Tibial nerve (tissue), 4 donors: ENCODE measurements at regions not wholly inside any gene's neighbourhood (a gene's known extent, or its start where the extent isn't known, plus 50 kb on each side); places are given as distances from the start of the nearest gene placed in this dataset.

Source experiments
- DNase-seq, 2 donors: peaks; one replicate each; pipeline ENCODE4 v3.0.0-alpha.2; 2019; ENCODE audit warnings: low spot score in 2 of 2
- H3K27ac ChIP-seq, 4 donors: fragments of 200-600 bp; sonication (generic) in 3 of 4; one replicate each; pipeline ENCODE4 v1.5.1; 2017 to 2019; ENCODE audit warnings: mild to moderate bottlenecking in 1 of 4
- H3K27me3 ChIP-seq, 2 donors: fragments of 200-600 bp; sonication (generic) in 1 of 2; one replicate each; pipeline versions ENCODE4 v1.5.1 to v1.6.0; 2017 to 2019
- H3K36me3 ChIP-seq, 3 donors: fragments of 200-600 bp; sonication (generic); one replicate each; pipeline ENCODE4 v1.5.1; 2018 to 2019
- H3K4me1 ChIP-seq, 4 donors: fragments of 200-600 bp; sonication (generic) in 3 of 4; one replicate each; pipeline ENCODE4 v1.5.1; 2017 to 2019
- H3K4me3 ChIP-seq, 4 donors: fragments of 200-600 bp; sonication (generic) in 3 of 4; one replicate each; pipeline ENCODE4 v1.5.1; 2017 to 2019; ENCODE audit warnings: mild to moderate bottlenecking in 1 of 4, moderate library complexity in 1 of 4
- H3K9me3 ChIP-seq, 4 donors: fragments of 200-600 bp; sonication (generic) in 3 of 4; one replicate each; pipeline ENCODE4 v1.5.1; 2017 to 2019
- EP300 ChIP-seq, 2 donors: sonication (generic); formaldehyde crosslinking; IDR thresholded peaks; one replicate each; pipeline ENCODE4 v1.6.1; 2017; ENCODE audit warnings: antibody characterized with exemption in 2 of 2, mild to moderate bottlenecking in 1 of 2
- POLR2A ChIP-seq, 2 donors: fragments of 450-650 bp; IDR thresholded peaks; one replicate each; pipeline ENCODE4 v1.6.1; 2017; ENCODE audit warnings: antibody characterized with exemption in 2 of 2, mild to moderate bottlenecking in 2 of 2, moderate library complexity in 2 of 2
- WGBS, 2 donors: methylation state at CpG; one replicate each; pipeline ENCODE4 v1.1.5; 2018; 5-methylcytosine and 5-hydroxymethylcytosine counted together
- TF ChIP-seq, protein P1 (sequence below), 5 experiments: fragments of 200-600 bp in 3 of 5; fragments of 450-650 bp in 2 of 5; sonication (generic) in 3 of 5; IDR thresholded peaks; one replicate each; pipeline ENCODE4 v1.5.1; 2016 to 2019; ENCODE audit warnings: antibody characterized with exemption in 5 of 5, mild to moderate bottlenecking in 3 of 5, moderate library complexity in 2 of 5

DNA sequence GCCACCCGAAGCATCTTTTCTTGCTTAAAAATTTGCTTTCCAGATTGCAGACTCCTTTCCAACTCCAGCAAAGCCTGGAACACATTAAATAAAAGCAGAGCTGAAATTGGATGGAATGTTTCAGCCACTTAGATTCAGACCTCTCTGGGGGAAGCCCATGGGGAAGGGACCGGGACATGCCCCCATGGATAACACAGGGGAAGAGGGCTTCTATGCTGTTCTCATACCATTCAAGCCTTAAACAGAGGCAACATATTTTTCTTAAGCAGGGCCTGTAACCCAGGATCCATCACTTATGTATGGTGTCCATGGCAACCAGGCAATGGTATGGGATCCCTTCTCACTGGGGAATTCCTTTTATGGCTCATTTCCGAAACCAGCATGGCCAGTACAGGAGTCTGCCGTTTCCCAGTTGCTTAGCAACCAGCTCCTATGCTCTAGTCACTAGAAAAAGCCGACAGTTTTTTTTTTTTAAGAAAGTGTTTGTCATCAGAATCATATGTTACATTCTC is 62.0 kb upstream of the MARCHF10 start:
- Histone ChIP-seq H3K9me3 (no peaks in the 10 kb centered on the region), H3K36me3 (no peaks in the 10 kb centered on the region), H3K27me3 (no peaks in the 10 kb centered on the region), H3K27ac (no peak overlapping the region), H3K4me3 (no peak overlapping the region), H3K4me1 (no peaks in the 10 kb centered on the region)
- 39 to 41% methylated on average over 5 of the region's 5 CpGs for WGBS, 2 donors
- TF ChIP-seq POLR2A (IDR thresholded peaks at IDR 0.05) = no peak
- TF ChIP-seq EP300 (IDR thresholded peaks at IDR 0.05) = no peak
- TF ChIP-seq, protein P1, sequence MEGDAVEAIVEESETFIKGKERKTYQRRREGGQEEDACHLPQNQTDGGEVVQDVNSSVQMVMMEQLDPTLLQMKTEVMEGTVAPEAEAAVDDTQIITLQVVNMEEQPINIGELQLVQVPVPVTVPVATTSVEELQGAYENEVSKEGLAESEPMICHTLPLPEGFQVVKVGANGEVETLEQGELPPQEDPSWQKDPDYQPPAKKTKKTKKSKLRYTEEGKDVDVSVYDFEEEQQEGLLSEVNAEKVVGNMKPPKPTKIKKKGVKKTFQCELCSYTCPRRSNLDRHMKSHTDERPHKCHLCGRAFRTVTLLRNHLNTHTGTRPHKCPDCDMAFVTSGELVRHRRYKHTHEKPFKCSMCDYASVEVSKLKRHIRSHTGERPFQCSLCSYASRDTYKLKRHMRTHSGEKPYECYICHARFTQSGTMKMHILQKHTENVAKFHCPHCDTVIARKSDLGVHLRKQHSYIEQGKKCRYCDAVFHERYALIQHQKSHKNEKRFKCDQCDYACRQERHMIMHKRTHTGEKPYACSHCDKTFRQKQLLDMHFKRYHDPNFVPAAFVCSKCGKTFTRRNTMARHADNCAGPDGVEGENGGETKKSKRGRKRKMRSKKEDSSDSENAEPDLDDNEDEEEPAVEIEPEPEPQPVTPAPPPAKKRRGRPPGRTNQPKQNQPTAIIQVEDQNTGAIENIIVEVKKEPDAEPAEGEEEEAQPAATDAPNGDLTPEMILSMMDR (IDR thresholded peaks at IDR 0.05) = no peak
- no peak for DNase-seq

DNA sequence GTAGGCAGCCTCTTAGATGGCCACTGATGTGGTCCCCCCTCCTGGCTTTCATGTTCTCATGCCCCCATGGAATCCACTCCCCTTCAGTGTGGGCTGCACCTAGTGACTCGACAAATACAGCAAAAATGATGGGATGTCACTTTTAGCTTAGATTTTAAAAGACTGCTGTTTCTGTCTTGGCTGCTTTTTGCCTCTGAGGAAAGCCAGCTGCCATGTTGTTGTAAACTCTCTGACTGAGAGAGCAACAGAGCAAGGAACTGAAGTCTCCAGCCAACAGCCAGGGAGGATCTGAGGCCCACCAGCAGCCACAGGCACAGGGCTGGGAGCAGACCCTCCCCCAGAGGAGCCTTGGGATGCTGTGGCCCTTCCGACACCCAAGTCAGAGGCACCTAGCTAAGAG is 60.6 kb upstream of the MARCHF10 start:
- 74 to 76% methylated on average over 2 of the region's 2 CpGs for WGBS, 2 donors
- DNase-seq = no peak
- TF ChIP-seq POLR2A (IDR thresholded peaks at IDR 0.05) (no peak), EP300 (IDR thresholded peaks at IDR 0.05) (no peak)
- TF ChIP-seq, protein P1 (IDR thresholded peaks at IDR 0.05) = no peak
- Histone ChIP-seq H3K4me3 (no peak overlapping the region), H3K36me3 (no peaks in the 10 kb centered on the region), H3K27me3 (no peaks in the 10 kb centered on the region), H3K4me1 (no peaks in the 10 kb centered on the region), H3K9me3 (no peaks in the 10 kb centered on the region), H3K27ac (no peak overlapping the region)

DNA sequence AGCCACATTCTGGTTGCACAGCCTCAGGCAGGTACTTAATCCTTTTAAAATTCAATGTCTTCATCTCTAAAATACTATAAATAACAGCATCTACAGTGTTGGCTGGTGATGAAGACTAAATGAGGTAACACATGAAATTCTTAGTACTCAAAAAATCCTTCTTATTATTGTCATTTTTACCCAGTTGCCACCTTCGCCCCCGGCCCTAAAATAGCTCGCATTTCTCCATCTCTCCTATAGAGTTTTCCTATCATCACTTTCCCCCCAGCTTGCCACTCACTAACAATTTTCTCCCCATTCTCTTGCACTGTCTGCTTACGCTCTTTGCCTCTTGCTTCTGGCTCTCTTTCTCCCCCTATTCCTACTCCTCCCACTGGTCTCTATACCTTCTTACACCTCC is 59.9 kb upstream of the MARCHF10 start:
- Histone ChIP-seq H3K36me3 (no peaks in the 10 kb centered on the region), H3K27ac (no peak overlapping the region), H3K4me1 (no peaks in the 10 kb centered on the region), H3K27me3 (no peaks in the 10 kb centered on the region), H3K9me3 (no peaks in the 10 kb centered on the region), H3K4me3 (no peak overlapping the region)
- WGBS, 2 donors = 94 to 95% methylated on average over 4 of the region's 4 CpGs
- no peak for DNase-seq
- TF ChIP-seq, protein P1 (IDR thresholded peaks at IDR 0.05) = no peak
- TF ChIP-seq POLR2A (IDR thresholded peaks at IDR 0.05) (no peak), EP300 (IDR thresholded peaks at IDR 0.05) (no peak)

- Histone ChIP-seq H3K9me3 (no peaks in the 10 kb centered on the region), H3K27me3 (no peaks in the 10 kb centered on the region), H3K4me1 (no peaks in the 10 kb centered on the region), H3K27ac (no peak overlapping the region), H3K36me3 (no peaks in the 10 kb centered on the region), H3K4me3 (no peak overlapping the region)
- WGBS, 2 donors = 73 to 81% methylated on average over 5 of the region's 5 CpGs
- DNase-seq = no peak
- TF ChIP-seq, protein P1 (IDR thresholded peaks at IDR 0.05) = no peak
- TF ChIP-seq EP300 (IDR thresholded peaks at IDR 0.05) (no peak), POLR2A (IDR thresholded peaks at IDR 0.05) (no peak)
Observed at GRCh38 chr17:62867303-62867702, 59.2 kb upstream of the MARCHF10 start.

GRCh38 chr17:62866471-62866870 is 58.4 kb upstream of the MARCHF10 start:
- no peak overlapping the region for H3K27ac ChIP-seq

More at GRCh38 chr17:62866471-62866870, 58.4 kb upstream of the MARCHF10 start:
- H3K4me1 ChIP-seq = no peaks in the 10 kb centered on the region
- H3K36me3 ChIP-seq = no peaks in the 10 kb centered on the region
- no peaks in the 10 kb centered on the region for H3K27me3 ChIP-seq
- H3K4me3 ChIP-seq = no peak overlapping the region
- no peak for DNase-seq
- TF ChIP-seq POLR2A (IDR thresholded peaks at IDR 0.05) = no peak
- TF ChIP-seq EP300 (IDR thresholded peaks at IDR 0.05) = no peak
- TF ChIP-seq, protein P1 (IDR thresholded peaks at IDR 0.05) = no peak
- no peaks in the 10 kb centered on the region for H3K9me3 ChIP-seq
- 70 to 83% methylated on average over 3 of the region's 3 CpGs for WGBS, 2 donors
